Osteoblast (primary cell): ENCODE measurements at regions not wholly inside any gene's neighbourhood (a gene's known extent, or its start where the extent isn't known, plus 50 kb on each side); places are given as distances from the start of the nearest gene placed in this dataset.

Experiments used
- DNase-seq: peaks from one replicate; pipeline ENCODE4 v3.0.0; 2011; ENCODE audit warnings: low spot score, mixed read lengths; ENCODE audit not compliant: insufficient read length; ENCODE audit errors: missing footprints
- H2AFZ ChIP-seq: 2 replicates; pipeline ENCODE4 v1.6.0; 2011; ENCODE audit warnings: mild to moderate bottlenecking, low read length
- H3K27ac ChIP-seq: 2 replicates; pipeline ENCODE4 v1.5.1; 2011; ENCODE audit warnings: mild to moderate bottlenecking, low read depth, low read length, moderate library complexity
- H3K27me3 ChIP-seq: 2 replicates; pipeline ENCODE4 v1.6.0; 2012; ENCODE audit warnings: mild to moderate bottlenecking, control low read depth, inconsistent platforms, low read length, moderate library complexity; ENCODE audit not compliant: insufficient read depth
- H3K36me3 ChIP-seq: 2 replicates; pipeline ENCODE4 v1.5.1; 2011; ENCODE audit warnings: mild to moderate bottlenecking, low read length, control low read depth, moderate library complexity; ENCODE audit not compliant: insufficient read depth
- H3K4me1 ChIP-seq: 2 replicates; pipeline ENCODE4 v1.5.1; 2011; ENCODE audit warnings: mild to moderate bottlenecking, low read length, control low read depth, moderate library complexity; ENCODE audit not compliant: insufficient read depth
- H3K4me2 ChIP-seq: 2 replicates; pipeline ENCODE4 v1.6.0; 2011; ENCODE audit warnings: mild to moderate bottlenecking, low read length; ENCODE audit not compliant: insufficient read depth
- H3K4me3 ChIP-seq: fragments of 200-600 bp; sonication (generic); 3 replicates; pipeline ENCODE4 v1.5.1; 2012; ENCODE audit warnings: mild to moderate bottlenecking, low read length, inconsistent platforms; ENCODE audit not compliant: insufficient read depth
- H3K79me2 ChIP-seq: 2 replicates; pipeline ENCODE4 v1.6.0; 2012; ENCODE audit warnings: mild to moderate bottlenecking, low read length, control low read depth, inconsistent platforms; ENCODE audit not compliant: insufficient read depth
- H3K9me3 ChIP-seq: 2 replicates; pipeline ENCODE4 v1.5.1; 2011; ENCODE audit warnings: low read depth, low read length, control low read depth
- H4K20me1 ChIP-seq: 2 replicates; pipeline ENCODE4 v1.6.0; 2012; ENCODE audit warnings: mild to moderate bottlenecking, low read length, control low read depth; ENCODE audit not compliant: insufficient read depth
- CTCF ChIP-seq: IDR thresholded peaks from 2 replicates; pipeline ENCODE4 v1.5.1; 2011; ENCODE audit warnings: mild to moderate bottlenecking, low read depth, low read length, moderate library complexity; ENCODE audit errors: extremely low read depth

- TF ChIP-seq CTCF: no peak
- Histone ChIP-seq H3K36me3 (no peaks in the 10 kb centered on the region), H3K27me3 (no peaks in the 10 kb centered on the region), H3K9me3 (no peaks in the 10 kb centered on the region), H3K27ac (no peak overlapping the region), H3K4me2 (no peak overlapping the region), H3K4me1 (no peaks in the 10 kb centered on the region), H2AFZ (no peak overlapping the region), H3K4me3 (no peak overlapping the region), H3K79me2 (no peaks in the 10 kb centered on the region), H4K20me1 (no peaks in the 10 kb centered on the region)
- DNase-seq: no peak
Measured at GRCh38 chr7:25304691-25305090, 76.4 kb upstream of the NPVF start.

- no peak overlapping the region for H2AFZ ChIP-seq
- no peaks in the 10 kb centered on the region for H3K9me3 ChIP-seq
- TF ChIP-seq CTCF: no peak
- no peaks in the 10 kb centered on the region for H3K4me1 ChIP-seq
- H3K27me3 ChIP-seq: no peaks in the 10 kb centered on the region
- no peaks in the 10 kb centered on the region for H3K79me2 ChIP-seq
- H3K36me3 ChIP-seq: no peaks in the 10 kb centered on the region
- H3K4me3 ChIP-seq: no peak overlapping the region
- H4K20me1 ChIP-seq: no peaks in the 10 kb centered on the region
- no peak overlapping the region for H3K4me2 ChIP-seq
- no peak for DNase-seq
- no peak overlapping the region for H3K27ac ChIP-seq
Measured at GRCh38 chr7:25305831-25306230, 77.5 kb upstream of the NPVF start.

- no peaks in the 10 kb centered on the region for H3K4me1 ChIP-seq
- no peaks in the 10 kb centered on the region for H3K27me3 ChIP-seq
- H3K4me3 ChIP-seq: no peak overlapping the region
- TF ChIP-seq CTCF: no peak
- no peak overlapping the region for H3K27ac ChIP-seq
- H3K79me2 ChIP-seq: no peaks in the 10 kb centered on the region
- DNase-seq: no peak
- no peaks in the 10 kb centered on the region for H3K9me3 ChIP-seq
- no peak overlapping the region for H2AFZ ChIP-seq
- H3K4me2 ChIP-seq: no peak overlapping the region
- no peaks in the 10 kb centered on the region for H3K36me3 ChIP-seq
- H4K20me1 ChIP-seq: no peaks in the 10 kb centered on the region
Measured at GRCh38 chr7:25307624-25308023, 79.3 kb upstream of the NPVF start.

- TF ChIP-seq CTCF: no peak
- H4K20me1 ChIP-seq: no peaks in the 10 kb centered on the region
- H2AFZ ChIP-seq: no peak overlapping the region
- no peak overlapping the region for H3K4me3 ChIP-seq
- no peaks in the 10 kb centered on the region for H3K4me1 ChIP-seq
- H3K27ac ChIP-seq: no peak overlapping the region
- DNase-seq: no peak
- no peaks in the 10 kb centered on the region for H3K79me2 ChIP-seq
- H3K36me3 ChIP-seq: no peaks in the 10 kb centered on the region
- H3K4me2 ChIP-seq: no peak overlapping the region
- H3K9me3 ChIP-seq: no peaks in the 10 kb centered on the region
- H3K27me3 ChIP-seq: no peaks in the 10 kb centered on the region
Measured at GRCh38 chr7:25308246-25308645, 80.0 kb upstream of the NPVF start.
